SK-N-SH (cell line): ENCODE measurements at regions not wholly inside any gene's neighbourhood (a gene's known extent, or its start where the extent isn't known, plus 50 kb on each side); places are given as distances from the start of the nearest gene placed in this dataset.

ENCODE experiments used
- CTCF ChIA-PET: fragments of 300-600, 350-600 bp; formaldehyde crosslinking; extraction: SDS; loops from one replicate; lab custom pipeline; 2021; lab: Yijun Ruan, JAX
- POLR2A ChIA-PET: fragments of 350-600 bp; sonication (Branson Sonifier 250); formaldehyde crosslinking; extraction: SDS; loops from one replicate; lab custom pipeline; 2020; ENCODE audit warnings: antibody characterized with exemption, inconsistent platforms; lab: Yijun Ruan, JAX
- DNase-seq: peaks from one replicate; pipeline ENCODE4 v3.0.0; 2012
- H2AFZ ChIP-seq: fragments of 200-600 bp; sonication (generic); 2 replicates; pipeline ENCODE4 v1.8.1; 2016; ENCODE audit warnings: antibody characterized with exemption, mild to moderate bottlenecking, low read depth
- H3F3A ChIP-seq: fragments of 200-600 bp; sonication (generic); replicated peaks from 2 replicates; pipeline ENCODE3; 2016; ENCODE audit warnings: antibody characterized with exemption, mild to moderate bottlenecking; ENCODE audit not compliant: insufficient read depth
- H3K27ac ChIP-seq, 2 experiments: fragments of 200-500 bp in 1 of 2; fragments of 200-600 bp in 1 of 2; sonication (Bioruptor generic) in 1 of 2; sonication (generic), shearing (Covaris generic) in 1 of 2; 2 replicates each; pipeline versions ENCODE4 v1.5.1 to v1.6.1; 2014 to 2016; ENCODE audit warnings: low read depth in 2 of 2, inconsistent platforms in 1 of 2, low read length in 1 of 2, mild to moderate bottlenecking in 1 of 2, mixed read lengths in 1 of 2
- H3K27me3 ChIP-seq: fragments of 200-600 bp; sonication (generic), shearing (Covaris generic); 2 replicates; pipeline ENCODE4 v1.6.1; 2016; ENCODE audit warnings: mixed run types; ENCODE audit not compliant: insufficient read depth
- H3K36me3 ChIP-seq, 2 experiments: fragments of 200-500 bp in 1 of 2; fragments of 200-600 bp in 1 of 2; sonication (Bioruptor generic) in 1 of 2; sonication (generic) in 1 of 2; replicated peaks in 1 of 2; 2 replicates each; pipeline versions ENCODE3 to v1.5.1; 2014 to 2016; ENCODE audit warnings: low read length in 1 of 2, mild to moderate bottlenecking in 1 of 2; ENCODE audit not compliant: insufficient read depth in 2 of 2, control insufficient read depth in 1 of 2
- H3K4me1 ChIP-seq, 2 experiments: fragments of 200-500 bp in 1 of 2; fragments of 200-600 bp in 1 of 2; sonication (Bioruptor generic) in 1 of 2; sonication (generic), shearing (Covaris generic) in 1 of 2; 2 replicates each; pipeline versions ENCODE4 v1.5.1 to v1.6.1; 2014 to 2016; ENCODE audit warnings: low read depth in 1 of 2, low read length in 1 of 2, mixed run types in 1 of 2; ENCODE audit not compliant: insufficient read depth in 2 of 2, control insufficient read depth in 1 of 2
- H3K4me2 ChIP-seq: fragments of 200-600 bp; sonication (generic), shearing (Covaris generic); 2 replicates; pipeline ENCODE4 v1.6.1; 2017; ENCODE audit warnings: mixed run types
- H3K4me3 ChIP-seq, 2 experiments: fragments of 200-500 bp in 1 of 2; fragments of 200-600 bp in 1 of 2; sonication (Bioruptor generic) in 1 of 2; sonication (generic), shearing (Covaris generic) in 1 of 2; 2 replicates each; pipeline versions ENCODE4 v1.5.1 to v1.8.1; 2014 to 2016; ENCODE audit warnings: low read depth in 2 of 2, inconsistent platforms in 1 of 2, low read length in 1 of 2, mild to moderate bottlenecking in 1 of 2, mixed read lengths in 1 of 2, moderate library complexity in 1 of 2
- H3K79me2 ChIP-seq: fragments of 200-600 bp; sonication (generic); 2 replicates; pipeline ENCODE4 v1.8.1; 2017; ENCODE audit warnings: mild to moderate bottlenecking; ENCODE audit not compliant: insufficient read depth
- H3K9ac ChIP-seq: fragments of 200-600 bp; sonication (generic); 2 replicates; pipeline ENCODE4 v1.6.1; 2017; ENCODE audit warnings: mixed run types
- H3K9me2 ChIP-seq: fragments of 200-600 bp; sonication (generic); 2 replicates; pipeline ENCODE4 v1.6.1; 2017; ENCODE audit warnings: mixed run types
- H3K9me3 ChIP-seq: fragments of 200-600 bp; sonication (generic); 2 replicates; pipeline ENCODE4 v1.6.1; 2017; ENCODE audit warnings: mixed run types, mild to moderate bottlenecking, moderate library complexity
- H4K20me1 ChIP-seq: fragments of 200-600 bp; sonication (generic); 2 replicates; pipeline ENCODE4 v1.6.1; 2017; ENCODE audit warnings: mild to moderate bottlenecking, mixed run types; ENCODE audit not compliant: insufficient read depth
- CHD2 ChIP-seq: fragments of 150-350 bp; IDR thresholded peaks from 2 replicates; pipeline ENCODE4 v1.6.1; 2018; ENCODE audit warnings: low read length; ENCODE audit not compliant: partially characterized antibody
- CTCF ChIP-seq: fragments of 200-600 bp; sonication (generic); IDR thresholded peaks from 2 replicates; pipeline ENCODE4 v1.6.1; 2017; ENCODE audit warnings: antibody characterized with exemption, mild to moderate bottlenecking, moderate library complexity
- EZH2phosphoT487 ChIP-seq: fragments of 200-600 bp; sonication (generic); IDR thresholded peaks from 2 replicates; pipeline ENCODE4 v1.6.1; 2017; ENCODE audit warnings: low read depth, mixed run types, mild to moderate bottlenecking, antibody characterized with exemption, moderate library complexity, borderline replicate concordance
- FOXJ3 ChIP-seq: sonication (generic); formaldehyde crosslinking; IDR thresholded peaks from 2 replicates; pipeline ENCODE4 v1.5.1; 2020; ENCODE audit warnings: mild to moderate bottlenecking, missing genetic modification reagents
- FOXM1 ChIP-seq: IDR thresholded peaks from 2 replicates; pipeline ENCODE4 v1.4.0; 2012; ENCODE audit warnings: low read depth, mild to moderate bottlenecking
- MAX ChIP-seq: IDR thresholded peaks from 2 replicates; pipeline ENCODE4 v1.4.0; 2012; ENCODE audit warnings: low read depth
- MEF2A ChIP-seq: IDR thresholded peaks from 2 replicates; pipeline ENCODE4 v1.4.0; 2012; ENCODE audit warnings: low read depth, borderline replicate concordance
- MXI1 ChIP-seq: IDR thresholded peaks from 2 replicates; pipeline ENCODE4 v1.6.1; 2012; ENCODE audit warnings: mild to moderate bottlenecking, low read depth, low read length, improper control_type of control experiment
- NFIC ChIP-seq: IDR thresholded peaks from 2 replicates; pipeline ENCODE4 v1.4.0; 2012; ENCODE audit warnings: borderline replicate concordance
- NRF1 ChIP-seq: IDR thresholded peaks from 2 replicates; pipeline ENCODE4 v1.6.1; 2012; ENCODE audit warnings: low read depth, mild to moderate bottlenecking, low read length
- TEAD4 ChIP-seq: IDR thresholded peaks from 2 replicates; pipeline ENCODE4 v1.4.0; 2012; ENCODE audit warnings: mild to moderate bottlenecking, borderline replicate concordance; ENCODE audit not compliant: insufficient read depth
- USF1 ChIP-seq: IDR thresholded peaks from 2 replicates; pipeline ENCODE4 v1.4.0; 2012; ENCODE audit warnings: low read depth, borderline replicate concordance
- WGBS: methylation state at CpG from one replicate; pipeline ENCODE4 v1.1.6; 2017; ENCODE audit warnings: low lambda C conversion rate; 5-methylcytosine and 5-hydroxymethylcytosine counted together
- TF ChIP-seq, protein P1 (sequence below): fragments of 150-350 bp; IDR thresholded peaks from 2 replicates; pipeline ENCODE4 v1.6.1; 2016; ENCODE audit warnings: mild to moderate bottlenecking, low read depth, low read length
- TF ChIP-seq, protein P2 (sequence below): IDR thresholded peaks from 2 replicates; pipeline ENCODE4 v1.6.1; 2012; ENCODE audit warnings: mild to moderate bottlenecking, low read depth, low read length, moderate library complexity
- TF ChIP-seq, protein P3 (sequence below): IDR thresholded peaks from 2 replicates; pipeline ENCODE4 v1.4.0; 2012; ENCODE audit warnings: low read depth, borderline replicate concordance

- Histone ChIP-seq H3K36me3 (no peaks in the 10 kb centered on the region), H3K4me2 (no peak overlapping the region), H3K9me2 (no peaks in the 10 kb centered on the region), H2AFZ (no peak overlapping the region), H3K79me2 (no peaks in the 10 kb centered on the region), H3K9me3 (no peaks in the 10 kb centered on the region), H4K20me1 (no peaks in the 10 kb centered on the region), H3K27me3 (no peaks in the 10 kb centered on the region), H3K4me3 (no peak overlapping the region), H3K27ac (no peak overlapping the region), H3F3A (no peaks in the 10 kb centered on the region), H3K4me1 (peaks cover 7 to 9% of the 10 kb centered on the region in 2 experiments; a peak in 3 of 4 replicates), H3K9ac (no peak overlapping the region)
- no peak for DNase-seq
- CTCF ChIA-PET = interaction anchor here (0.5 to 0.8 kb wide), 2 partner anchors 36 to 593 kb away, joined by 3 to 4 read pairs; no protein-coding TSS in a partner anchor
- TF ChIP-seq CTCF (no peak), MEF2A (no peak), MAX (no peak)
- TF ChIP-seq, protein P1, sequence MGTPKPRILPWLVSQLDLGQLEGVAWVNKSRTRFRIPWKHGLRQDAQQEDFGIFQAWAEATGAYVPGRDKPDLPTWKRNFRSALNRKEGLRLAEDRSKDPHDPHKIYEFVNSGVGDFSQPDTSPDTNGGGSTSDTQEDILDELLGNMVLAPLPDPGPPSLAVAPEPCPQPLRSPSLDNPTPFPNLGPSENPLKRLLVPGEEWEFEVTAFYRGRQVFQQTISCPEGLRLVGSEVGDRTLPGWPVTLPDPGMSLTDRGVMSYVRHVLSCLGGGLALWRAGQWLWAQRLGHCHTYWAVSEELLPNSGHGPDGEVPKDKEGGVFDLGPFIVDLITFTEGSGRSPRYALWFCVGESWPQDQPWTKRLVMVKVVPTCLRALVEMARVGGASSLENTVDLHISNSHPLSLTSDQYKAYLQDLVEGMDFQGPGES = no peak
- POLR2A ChIA-PET = no interaction called here
- WGBS = 65% methylated on average over 3 of the region's 3 CpGs
Observed at GRCh38 chr13:100883453-100883852, 208.9 kb upstream of the TMTC4 start.

DNA sequence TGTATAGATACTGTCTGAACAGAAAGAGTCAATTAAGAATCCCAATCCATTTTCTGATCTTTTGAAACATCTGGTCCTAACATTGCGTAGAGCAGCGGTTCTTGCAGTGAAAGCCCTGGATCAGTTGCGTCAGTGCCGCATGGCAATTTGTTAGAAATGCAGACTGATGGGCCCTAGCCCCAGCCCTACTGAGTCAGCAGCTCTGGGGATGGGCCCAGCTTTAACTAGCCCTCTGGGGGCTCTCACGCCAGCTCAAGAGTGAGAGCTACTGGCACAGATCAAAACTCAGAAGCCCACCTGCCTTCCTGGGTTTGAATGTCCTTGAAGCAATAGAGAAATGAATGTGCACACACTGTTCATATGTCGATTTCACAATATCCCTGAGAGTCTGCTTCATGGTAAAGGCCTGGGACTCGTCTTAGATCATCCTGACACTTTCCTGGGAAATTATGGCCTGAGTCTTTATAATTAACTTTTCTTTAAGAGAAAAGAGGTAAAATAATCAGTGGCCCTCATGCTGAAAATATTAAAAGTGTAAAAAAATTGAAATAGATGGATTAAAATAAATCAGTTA, 206.8 kb upstream of the TMTC4 start:
- CTCF ChIA-PET = no interaction called here
- H3K27me3 ChIP-seq = no peaks in the 10 kb centered on the region
- H3K9me3 ChIP-seq = no peaks in the 10 kb centered on the region; the same call in 1 of the 2 replicates
- peak overlapping the region in 1 of 2 experiments; percentile 39; a peak in 1 of 4 replicates for H3K27ac ChIP-seq
- no peaks in the 10 kb centered on the region for H4K20me1 ChIP-seq
- no peak overlapping the region for H3K9ac ChIP-seq
- no peak overlapping the region for H2AFZ ChIP-seq
- DNase-seq = peak; percentile 49
- TF ChIP-seq MXI1 = no peak
- TF ChIP-seq, protein P2, sequence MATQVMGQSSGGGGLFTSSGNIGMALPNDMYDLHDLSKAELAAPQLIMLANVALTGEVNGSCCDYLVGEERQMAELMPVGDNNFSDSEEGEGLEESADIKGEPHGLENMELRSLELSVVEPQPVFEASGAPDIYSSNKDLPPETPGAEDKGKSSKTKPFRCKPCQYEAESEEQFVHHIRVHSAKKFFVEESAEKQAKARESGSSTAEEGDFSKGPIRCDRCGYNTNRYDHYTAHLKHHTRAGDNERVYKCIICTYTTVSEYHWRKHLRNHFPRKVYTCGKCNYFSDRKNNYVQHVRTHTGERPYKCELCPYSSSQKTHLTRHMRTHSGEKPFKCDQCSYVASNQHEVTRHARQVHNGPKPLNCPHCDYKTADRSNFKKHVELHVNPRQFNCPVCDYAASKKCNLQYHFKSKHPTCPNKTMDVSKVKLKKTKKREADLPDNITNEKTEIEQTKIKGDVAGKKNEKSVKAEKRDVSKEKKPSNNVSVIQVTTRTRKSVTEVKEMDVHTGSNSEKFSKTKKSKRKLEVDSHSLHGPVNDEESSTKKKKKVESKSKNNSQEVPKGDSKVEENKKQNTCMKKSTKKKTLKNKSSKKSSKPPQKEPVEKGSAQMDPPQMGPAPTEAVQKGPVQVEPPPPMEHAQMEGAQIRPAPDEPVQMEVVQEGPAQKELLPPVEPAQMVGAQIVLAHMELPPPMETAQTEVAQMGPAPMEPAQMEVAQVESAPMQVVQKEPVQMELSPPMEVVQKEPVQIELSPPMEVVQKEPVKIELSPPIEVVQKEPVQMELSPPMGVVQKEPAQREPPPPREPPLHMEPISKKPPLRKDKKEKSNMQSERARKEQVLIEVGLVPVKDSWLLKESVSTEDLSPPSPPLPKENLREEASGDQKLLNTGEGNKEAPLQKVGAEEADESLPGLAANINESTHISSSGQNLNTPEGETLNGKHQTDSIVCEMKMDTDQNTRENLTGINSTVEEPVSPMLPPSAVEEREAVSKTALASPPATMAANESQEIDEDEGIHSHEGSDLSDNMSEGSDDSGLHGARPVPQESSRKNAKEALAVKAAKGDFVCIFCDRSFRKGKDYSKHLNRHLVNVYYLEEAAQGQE = no peak
- no peak for TF ChIP-seq NRF1
- TF ChIP-seq, protein P3, sequence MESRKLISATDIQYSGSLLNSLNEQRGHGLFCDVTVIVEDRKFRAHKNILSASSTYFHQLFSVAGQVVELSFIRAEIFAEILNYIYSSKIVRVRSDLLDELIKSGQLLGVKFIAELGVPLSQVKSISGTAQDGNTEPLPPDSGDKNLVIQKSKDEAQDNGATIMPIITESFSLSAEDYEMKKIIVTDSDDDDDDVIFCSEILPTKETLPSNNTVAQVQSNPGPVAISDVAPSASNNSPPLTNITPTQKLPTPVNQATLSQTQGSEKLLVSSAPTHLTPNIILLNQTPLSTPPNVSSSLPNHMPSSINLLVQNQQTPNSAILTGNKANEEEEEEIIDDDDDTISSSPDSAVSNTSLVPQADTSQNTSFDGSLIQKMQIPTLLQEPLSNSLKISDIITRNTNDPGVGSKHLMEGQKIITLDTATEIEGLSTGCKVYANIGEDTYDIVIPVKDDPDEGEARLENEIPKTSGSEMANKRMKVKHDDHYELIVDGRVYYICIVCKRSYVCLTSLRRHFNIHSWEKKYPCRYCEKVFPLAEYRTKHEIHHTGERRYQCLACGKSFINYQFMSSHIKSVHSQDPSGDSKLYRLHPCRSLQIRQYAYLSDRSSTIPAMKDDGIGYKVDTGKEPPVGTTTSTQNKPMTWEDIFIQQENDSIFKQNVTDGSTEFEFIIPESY = no peak
- no peak for TF ChIP-seq TEAD4
- no peak for TF ChIP-seq NFIC
- TF ChIP-seq FOXM1 = no peak
- TF ChIP-seq USF1 = no peak
- no peak for TF ChIP-seq FOXJ3 (CRISPR knock-in tag)
- no peak for TF ChIP-seq CHD2
- TF ChIP-seq EZH2phosphoT487 = no peak
- no peak overlapping the region for H3K4me3 ChIP-seq
- H3K4me2 ChIP-seq = no peak overlapping the region
- H3K4me1 ChIP-seq = peaks cover 0 to 7% of the 10 kb centered on the region in 2 experiments; a peak in 2 of 4 replicates
- H3K36me3 ChIP-seq = peaks cover 0 to 2% of the 10 kb centered on the region in 2 experiments
- 50% methylated on average over 6 of the region's 7 CpGs for WGBS
- POLR2A ChIA-PET = no interaction called here
- H3K9me2 ChIP-seq = no peaks in the 10 kb centered on the region
- H3F3A ChIP-seq = peaks cover under 1% of the 10 kb centered on the region
- no peaks in the 10 kb centered on the region for H3K79me2 ChIP-seq
